ENCODE measurements at regions not wholly inside any gene's neighbourhood (a gene's known extent, or its start where the extent isn't known, plus 50 kb on each side); places are given as distances from the start of the nearest gene placed in this dataset.

DNA sequence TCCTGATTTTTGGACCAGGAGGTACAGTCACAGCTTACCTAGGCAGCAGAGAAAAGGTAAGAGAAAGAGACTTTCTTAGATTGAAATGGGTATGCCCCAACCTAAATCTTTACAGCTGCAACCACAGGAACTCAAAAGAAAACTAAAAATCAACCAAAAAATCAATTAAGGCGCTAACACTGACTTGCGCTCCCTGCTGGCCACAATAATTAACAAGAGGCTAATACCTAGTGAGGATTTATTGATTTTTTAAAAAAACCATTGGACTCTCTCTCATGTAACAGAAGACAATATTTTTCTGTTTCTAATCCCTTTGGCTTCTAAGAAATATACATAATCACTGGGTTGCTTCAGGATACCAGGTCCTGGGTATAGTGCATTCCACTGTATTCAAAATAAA, 153.9 kb upstream of the TENM3 start:
- no peak overlapping the region for H3K4me3 ChIP-seq (ENCODE audit: insufficient read depth, low read depth, low read length)
- DNase-seq (ENCODE audit: low read depth) (no peak), FAIRE-seq (no peak)
- no peaks in the 10 kb centered on the region for H4K20me1 ChIP-seq (ENCODE audit: insufficient read depth, low read length)
- no peaks in the 10 kb centered on the region for H3K27me3 ChIP-seq (ENCODE audit: insufficient read depth, low read length)
- Mint-ChIP-seq H3K9me3 (ENCODE audit: unreplicated experiment) (no peaks in the 10 kb centered on the region), H3K27ac (ENCODE audit: unreplicated experiment) (no peak overlapping the region), H3K4me3 (ENCODE audit: unreplicated experiment) (no peak overlapping the region), H3K27me3 (ENCODE audit: low read depth, unreplicated experiment) (no peaks in the 10 kb centered on the region), H3K36me3 (ENCODE audit: low read depth, unreplicated experiment) (no peaks in the 10 kb centered on the region), H3K4me1 (ENCODE audit: low read depth, unreplicated experiment) (peaks cover 37% of the 10 kb centered on the region)
- H3K9ac ChIP-seq (ENCODE audit: low read length) = no peak overlapping the region
- H3K36me3 ChIP-seq (ENCODE audit: insufficient read depth, low read length) = no peaks in the 10 kb centered on the region
- no peak overlapping the region for H2AFZ ChIP-seq (ENCODE audit: low read depth, low read length)
- no peak for TF ChIP-seq CTCF (IDR thresholded peaks at IDR 0.05; ENCODE audit: insufficient read depth, low read depth, low read length)
- no peak for TF ChIP-seq EZH2 (IDR thresholded peaks at IDR 0.05; ENCODE audit: insufficient read depth, low read length)
- H3K4me1 ChIP-seq (ENCODE audit: insufficient read depth, low read length) = peaks cover 33% of the 10 kb centered on the region
- H3K4me2 ChIP-seq (ENCODE audit: low read length) = no peak overlapping the region
- H3K9me3 ChIP-seq (ENCODE audit: insufficient read depth, low read depth, low read length) = no peaks in the 10 kb centered on the region
- H3K27ac ChIP-seq (ENCODE audit: low read depth, low read length) = no peak overlapping the region
- peaks cover 2% of the 10 kb centered on the region for H3K79me2 ChIP-seq (ENCODE audit: insufficient read depth, low read length)

GRCh38 chr4:182090186-182090585, 153.0 kb upstream of the TENM3 start:
- H3K4me2 ChIP-seq (ENCODE audit: low read length) = no peak overlapping the region
- H2AFZ ChIP-seq (ENCODE audit: low read depth, low read length) = no peak overlapping the region
- H3K27me3 ChIP-seq (ENCODE audit: insufficient read depth, low read length) = no peaks in the 10 kb centered on the region
- no peak overlapping the region for H3K4me3 ChIP-seq (ENCODE audit: insufficient read depth, low read depth, low read length)
- no peaks in the 10 kb centered on the region for H3K9me3 Mint-ChIP-seq (ENCODE audit: unreplicated experiment)
- H3K27ac Mint-ChIP-seq (ENCODE audit: unreplicated experiment) = no peak overlapping the region
- H3K27me3 Mint-ChIP-seq (ENCODE audit: low read depth, unreplicated experiment) = no peaks in the 10 kb centered on the region
- peaks cover 39% of the 10 kb centered on the region for H3K4me1 Mint-ChIP-seq (ENCODE audit: low read depth, unreplicated experiment)
- no peak overlapping the region for H3K9ac ChIP-seq (ENCODE audit: low read length)
- peaks cover 26% of the 10 kb centered on the region for H3K4me1 ChIP-seq (ENCODE audit: insufficient read depth, low read length)
- no peak overlapping the region for H3K27ac ChIP-seq (ENCODE audit: low read depth, low read length)
- no peaks in the 10 kb centered on the region for H4K20me1 ChIP-seq (ENCODE audit: insufficient read depth, low read length)
- H3K9me3 ChIP-seq (ENCODE audit: insufficient read depth, low read depth, low read length) = no peaks in the 10 kb centered on the region
- no peaks in the 10 kb centered on the region for H3K79me2 ChIP-seq (ENCODE audit: insufficient read depth, low read length)
- DNase-seq (ENCODE audit: low read depth) (no peak), FAIRE-seq (no peak)
- no peaks in the 10 kb centered on the region for H3K36me3 ChIP-seq (ENCODE audit: insufficient read depth, low read length)
- no peaks in the 10 kb centered on the region for H3K36me3 Mint-ChIP-seq (ENCODE audit: low read depth, unreplicated experiment)
- no peak for TF ChIP-seq CTCF (IDR thresholded peaks at IDR 0.05; ENCODE audit: insufficient read depth, low read depth, low read length)
- TF ChIP-seq EZH2 (IDR thresholded peaks at IDR 0.05; ENCODE audit: insufficient read depth, low read length) = no peak
- no peak overlapping the region for H3K4me3 Mint-ChIP-seq (ENCODE audit: unreplicated experiment)

GRCh38 chr4:182091128-182091527, 152.1 kb upstream of the TENM3 start:
- Mint-ChIP-seq H3K27ac (ENCODE audit: unreplicated experiment) (no peak overlapping the region), H3K4me3 (ENCODE audit: unreplicated experiment) (no peak overlapping the region), H3K27me3 (ENCODE audit: low read depth, unreplicated experiment) (no peaks in the 10 kb centered on the region), H3K36me3 (ENCODE audit: low read depth, unreplicated experiment) (no peaks in the 10 kb centered on the region), H3K4me1 (ENCODE audit: low read depth, unreplicated experiment) (peaks cover 34% of the 10 kb centered on the region), H3K9me3 (ENCODE audit: unreplicated experiment) (no peaks in the 10 kb centered on the region)
- Histone ChIP-seq H3K4me3 (ENCODE audit: insufficient read depth, low read depth, low read length) (no peak overlapping the region), H3K9ac (ENCODE audit: low read length) (no peak overlapping the region), H3K27ac (ENCODE audit: low read depth, low read length) (no peak overlapping the region), H3K4me1 (ENCODE audit: insufficient read depth, low read length) (peaks cover 17% of the 10 kb centered on the region), H4K20me1 (ENCODE audit: insufficient read depth, low read length) (no peaks in the 10 kb centered on the region), H3K9me3 (ENCODE audit: insufficient read depth, low read depth, low read length) (no peaks in the 10 kb centered on the region), H3K79me2 (ENCODE audit: insufficient read depth, low read length) (no peaks in the 10 kb centered on the region), H3K4me2 (ENCODE audit: low read length) (no peak overlapping the region), H3K27me3 (ENCODE audit: insufficient read depth, low read length) (no peaks in the 10 kb centered on the region), H3K36me3 (ENCODE audit: insufficient read depth, low read length) (no peaks in the 10 kb centered on the region), H2AFZ (ENCODE audit: low read depth, low read length) (no peak overlapping the region)
- no peak for FAIRE-seq
- TF ChIP-seq EZH2 (IDR thresholded peaks at IDR 0.05; ENCODE audit: insufficient read depth, low read length) (no peak), CTCF (IDR thresholded peaks at IDR 0.05; ENCODE audit: insufficient read depth, low read depth, low read length) (no peak)
- DNase-seq (ENCODE audit: low read depth) = no peak
